ENCODE measurements at regions not wholly inside any gene's neighbourhood (a gene's known extent, or its start where the extent isn't known, plus 50 kb on each side); places are given as distances from the start of the nearest gene placed in this dataset.

DNA sequence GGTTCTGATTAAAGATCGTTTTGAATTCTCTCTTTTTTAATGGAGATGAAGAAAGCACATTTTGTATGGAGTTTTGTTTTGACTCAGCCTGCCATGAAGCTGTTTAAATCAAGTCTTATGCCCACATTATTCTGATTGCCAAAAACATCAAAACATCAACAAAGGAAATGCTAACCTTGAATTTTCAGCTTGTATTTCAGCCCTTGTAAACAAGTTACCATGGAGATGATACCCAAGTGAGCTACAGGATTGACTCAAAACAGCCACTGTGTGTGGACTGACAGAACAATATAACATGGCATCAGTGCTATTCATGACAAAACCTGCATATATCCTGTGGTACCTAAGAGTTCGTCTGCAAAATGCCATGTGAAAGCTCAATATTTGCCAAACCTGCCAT lies 1581.0 kb downstream of the MAT2B start:
- Histone ChIP-seq H3K27me3 (replicated peaks; ENCODE audit: insufficient read depth) (no peaks in the 10 kb centered on the region), H3K4me2 (ENCODE audit: unreplicated experiment) (no peak overlapping the region), H4K20me1 (ENCODE audit: insufficient read depth) (no peaks in the 10 kb centered on the region), H3K4me3 (no peak overlapping the region), H3K9ac (no peak overlapping the region), H2AFZ (no peak overlapping the region), H3K79me2 (ENCODE audit: insufficient read depth) (no peaks in the 10 kb centered on the region), H3K4me1 (ENCODE audit: insufficient read depth) (no peaks in the 10 kb centered on the region), H3K27ac (no peak overlapping the region), H3F3A (ENCODE audit: insufficient read depth) (no peaks in the 10 kb centered on the region), H3K9me2 (ENCODE audit: insufficient read depth) (no peaks in the 10 kb centered on the region), H3K36me3 (ENCODE audit: low read depth) (no peaks in the 10 kb centered on the region), H3K9me3 (ENCODE audit: low read depth) (peaks cover 7% of the 10 kb centered on the region)
- in situ Hi-C loops (cut with MboI), result no loop called here
- TF ChIP-seq EZH2phosphoT487 (IDR thresholded peaks at IDR 0.05; ENCODE audit: insufficient read depth, low read depth) (no peak), EZH2 (IDR thresholded peaks at IDR 0.05; ENCODE audit: insufficient read depth, poor library complexity, severe bottlenecking) (no peak)
- WGBS, 2 experiments (ENCODE audit: low coverage in 1 of 2, low lambda C conversion rate in 2 of 2, missing lambda C conversion rate in 2 of 2), result 1 to 8% methylated on average over 2 of the region's 2 CpGs
- no peak for DNase-seq

DNA sequence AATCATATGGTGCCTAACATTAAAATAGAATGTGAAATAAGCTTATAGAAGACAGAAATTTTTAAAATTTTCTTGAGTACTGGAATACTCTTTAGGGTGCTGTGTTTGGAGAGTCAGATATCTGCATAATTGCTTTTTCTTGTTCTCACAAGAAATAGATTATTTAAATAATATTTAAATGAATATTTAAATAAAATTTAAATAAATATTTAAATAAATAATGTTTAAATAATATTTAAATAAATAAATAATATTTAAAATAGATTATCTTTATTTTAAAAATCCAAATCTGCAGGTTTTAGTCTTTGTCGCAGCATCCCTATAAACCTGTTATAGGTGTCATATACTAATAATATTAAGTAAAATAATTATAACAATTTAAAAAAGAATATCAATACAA lies 1589.4 kb downstream of the MAT2B start:
- in situ Hi-C loops (cut with MboI), result no loop called here
- Histone ChIP-seq H2AFZ (no peak overlapping the region), H3K27ac (no peak overlapping the region), H3K27me3 (replicated peaks; ENCODE audit: insufficient read depth) (no peaks in the 10 kb centered on the region), H3F3A (ENCODE audit: insufficient read depth) (no peaks in the 10 kb centered on the region), H3K9me2 (ENCODE audit: insufficient read depth) (no peaks in the 10 kb centered on the region), H3K4me2 (ENCODE audit: unreplicated experiment) (no peak overlapping the region), H3K4me3 (no peak overlapping the region), H4K20me1 (ENCODE audit: insufficient read depth) (no peaks in the 10 kb centered on the region), H3K79me2 (ENCODE audit: insufficient read depth) (no peaks in the 10 kb centered on the region), H3K9ac (no peak overlapping the region), H3K36me3 (ENCODE audit: low read depth) (no peaks in the 10 kb centered on the region), H3K9me3 (ENCODE audit: low read depth) (no peaks in the 10 kb centered on the region), H3K4me1 (ENCODE audit: insufficient read depth) (no peaks in the 10 kb centered on the region)
- WGBS, 2 experiments (ENCODE audit: low coverage in 1 of 2, low lambda C conversion rate in 2 of 2, missing lambda C conversion rate in 2 of 2), result 39 to 54% methylated on average over 1 of the region's 1 CpG
- no peak for TF ChIP-seq EZH2phosphoT487 (IDR thresholded peaks at IDR 0.05; ENCODE audit: insufficient read depth, low read depth)
- no peak for DNase-seq

DNA sequence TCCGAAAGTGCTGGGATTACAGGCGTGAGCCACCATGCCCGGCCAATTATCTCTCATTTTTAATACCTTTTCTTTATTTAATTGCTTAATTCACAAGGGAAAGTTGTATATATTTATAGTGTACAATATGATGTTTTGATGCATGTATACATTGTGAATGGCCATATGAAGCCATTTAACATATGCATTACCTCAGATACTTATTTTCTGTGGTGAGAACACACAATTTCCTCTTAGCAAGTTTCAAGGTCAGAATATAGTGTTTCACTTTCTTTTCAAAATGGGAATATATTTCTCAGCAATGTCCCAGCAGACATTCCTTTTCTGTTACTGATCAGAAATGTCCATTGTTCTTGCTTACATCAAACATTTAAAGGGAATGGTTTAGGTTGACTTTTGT lies 1596.3 kb downstream of the MAT2B start:
- no peaks in the 10 kb centered on the region for H3F3A ChIP-seq (ENCODE audit: insufficient read depth)
- no peaks in the 10 kb centered on the region for H3K79me2 ChIP-seq (ENCODE audit: insufficient read depth)
- no peaks in the 10 kb centered on the region for H3K27me3 ChIP-seq (replicated peaks; ENCODE audit: insufficient read depth)
- H3K36me3 ChIP-seq (ENCODE audit: low read depth), result no peaks in the 10 kb centered on the region
- H3K9me2 ChIP-seq (ENCODE audit: insufficient read depth), result no peaks in the 10 kb centered on the region
- no peak overlapping the region for H3K4me2 ChIP-seq (ENCODE audit: unreplicated experiment)
- TF ChIP-seq EZH2 (IDR thresholded peaks at IDR 0.05; ENCODE audit: insufficient read depth, poor library complexity, severe bottlenecking), result no peak
- no peak for TF ChIP-seq EZH2phosphoT487 (IDR thresholded peaks at IDR 0.05; ENCODE audit: insufficient read depth, low read depth)
- in situ Hi-C loops (cut with MboI), result no loop called here
- WGBS, 2 experiments (ENCODE audit: low coverage in 1 of 2, low lambda C conversion rate in 2 of 2, missing lambda C conversion rate in 2 of 2), result 42 to 44% methylated on average over 3 of the region's 3 CpGs
- H3K27ac ChIP-seq, result no peak overlapping the region
- H3K4me3 ChIP-seq, result no peak overlapping the region
- no peaks in the 10 kb centered on the region for H4K20me1 ChIP-seq (ENCODE audit: insufficient read depth)
- no peak overlapping the region for H3K9ac ChIP-seq
- H3K4me1 ChIP-seq (ENCODE audit: insufficient read depth), result no peaks in the 10 kb centered on the region
- no peak overlapping the region for H2AFZ ChIP-seq
- H3K9me3 ChIP-seq (ENCODE audit: low read depth), result no peaks in the 10 kb centered on the region
- DNase-seq, result no peak

DNA sequence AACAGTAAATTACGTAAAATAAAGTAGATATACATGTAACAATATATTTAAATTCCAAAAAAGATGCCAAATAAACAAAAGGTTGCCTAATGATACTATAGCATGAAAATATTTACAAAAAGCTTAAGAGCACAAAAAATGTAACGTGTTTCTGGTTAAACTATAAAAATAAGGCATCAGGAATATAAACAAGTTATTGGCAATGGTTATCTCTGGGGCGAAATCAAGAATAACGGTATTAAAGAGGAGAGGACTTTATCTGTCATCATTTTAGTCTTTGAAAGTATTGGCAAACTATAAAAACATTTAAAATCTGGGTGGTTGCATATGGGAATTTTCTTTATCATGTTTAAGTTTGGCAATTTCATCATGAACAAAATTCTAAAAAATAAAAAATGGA lies 1599.2 kb downstream of the MAT2B start:
- Histone ChIP-seq H2AFZ (no peak overlapping the region), H3K4me2 (ENCODE audit: unreplicated experiment) (no peak overlapping the region), H3K27me3 (replicated peaks; ENCODE audit: insufficient read depth) (no peaks in the 10 kb centered on the region), H3F3A (ENCODE audit: insufficient read depth) (no peaks in the 10 kb centered on the region), H3K4me3 (no peak overlapping the region), H3K9me3 (ENCODE audit: low read depth) (no peaks in the 10 kb centered on the region), H4K20me1 (ENCODE audit: insufficient read depth) (no peaks in the 10 kb centered on the region), H3K79me2 (ENCODE audit: insufficient read depth) (no peaks in the 10 kb centered on the region), H3K4me1 (ENCODE audit: insufficient read depth) (no peaks in the 10 kb centered on the region), H3K36me3 (ENCODE audit: low read depth) (no peaks in the 10 kb centered on the region), H3K9ac (no peak overlapping the region), H3K9me2 (ENCODE audit: insufficient read depth) (no peaks in the 10 kb centered on the region), H3K27ac (no peak overlapping the region)
- TF ChIP-seq EZH2 (IDR thresholded peaks at IDR 0.05; ENCODE audit: insufficient read depth, poor library complexity, severe bottlenecking) (no peak), EZH2phosphoT487 (IDR thresholded peaks at IDR 0.05; ENCODE audit: insufficient read depth, low read depth) (no peak)
- 2% methylated on average over 4 of the region's 4 CpGs for WGBS, 2 experiments (ENCODE audit: low coverage in 1 of 2, low lambda C conversion rate in 2 of 2, missing lambda C conversion rate in 2 of 2)
- no peak for DNase-seq
- in situ Hi-C loops (cut with MboI), result no loop called here

DNA sequence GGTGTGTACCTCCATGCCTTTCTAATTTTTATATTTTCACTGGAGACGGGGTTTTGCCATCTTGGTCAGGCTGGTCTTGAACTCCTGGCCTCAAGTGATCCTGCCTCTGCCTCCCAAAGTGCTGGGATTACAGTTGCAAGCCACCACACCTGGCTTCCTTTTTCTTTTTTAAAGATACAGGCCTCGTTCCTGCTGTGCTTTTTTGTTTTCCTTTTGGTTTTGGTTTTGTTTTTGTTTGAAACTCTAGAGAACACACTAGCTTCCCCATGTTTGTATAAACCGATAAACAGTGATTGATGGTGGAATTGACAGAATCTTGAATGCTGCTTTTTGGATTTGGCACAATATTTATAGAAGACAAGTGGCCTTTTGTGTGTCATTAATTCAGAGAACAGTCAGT lies 1603.4 kb downstream of the MAT2B start:
- no peaks in the 10 kb centered on the region for H3K4me1 ChIP-seq (ENCODE audit: insufficient read depth)
- H3K9ac ChIP-seq, result no peak overlapping the region
- 10 to 18% methylated on average over 3 of the region's 3 CpGs for WGBS, 2 experiments (ENCODE audit: low coverage in 1 of 2, low lambda C conversion rate in 2 of 2, missing lambda C conversion rate in 2 of 2)
- in situ Hi-C loops (cut with MboI), result no loop called here
- no peak for DNase-seq
- no peaks in the 10 kb centered on the region for H3K36me3 ChIP-seq (ENCODE audit: low read depth)
- H3K9me3 ChIP-seq (ENCODE audit: low read depth), result no peaks in the 10 kb centered on the region
- H3K4me2 ChIP-seq (ENCODE audit: unreplicated experiment), result no peak overlapping the region
- no peaks in the 10 kb centered on the region for H3K79me2 ChIP-seq (ENCODE audit: insufficient read depth)
- H3K9me2 ChIP-seq (ENCODE audit: insufficient read depth), result no peaks in the 10 kb centered on the region
- H3K27ac ChIP-seq, result no peak overlapping the region
- no peaks in the 10 kb centered on the region for H3K27me3 ChIP-seq (replicated peaks; ENCODE audit: insufficient read depth)
- H3F3A ChIP-seq (ENCODE audit: insufficient read depth), result no peaks in the 10 kb centered on the region
- no peak overlapping the region for H3K4me3 ChIP-seq
- TF ChIP-seq EZH2phosphoT487 (IDR thresholded peaks at IDR 0.05; ENCODE audit: insufficient read depth, low read depth), result no peak
- no peak for TF ChIP-seq EZH2 (IDR thresholded peaks at IDR 0.05; ENCODE audit: insufficient read depth, poor library complexity, severe bottlenecking)
- H2AFZ ChIP-seq, result no peak overlapping the region
- no peaks in the 10 kb centered on the region for H4K20me1 ChIP-seq (ENCODE audit: insufficient read depth)
